ENCODE measurements at regions not wholly inside any gene's neighbourhood (a gene's known extent, or its start where the extent isn't known, plus 50 kb on each side); places are given as distances from the start of the nearest gene placed in this dataset.

DNA sequence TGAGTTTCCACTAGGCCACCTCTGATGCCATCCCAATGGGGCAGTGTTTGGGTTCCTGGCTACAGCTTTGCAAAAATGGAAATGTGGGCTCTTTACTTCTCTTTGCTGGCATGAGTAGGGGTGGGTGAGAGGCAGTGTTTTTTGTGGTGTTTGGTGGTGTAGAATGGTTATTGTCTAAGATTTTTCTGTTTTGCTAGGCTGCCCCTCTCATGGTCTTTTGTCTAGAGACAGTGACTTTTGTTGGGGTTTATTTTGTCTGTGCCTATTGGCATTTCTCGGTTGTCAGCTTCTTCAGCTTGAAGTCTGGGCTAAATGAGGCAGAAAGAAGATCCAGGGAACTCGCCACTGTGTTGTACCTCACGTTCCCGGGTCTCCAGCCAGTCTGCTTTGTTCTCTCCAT, 112.1 kb downstream of the CENPF start:
- Histone ChIP-seq H3K9ac (ENCODE audit: low read depth, low read length, poor library complexity, severe bottlenecking) (no peak overlapping the region), H3F3A (ENCODE audit: low read depth) (no peaks in the 10 kb centered on the region), H3K4me1 (ENCODE audit: insufficient read depth, low read length, poor library complexity, severe bottlenecking) (no peaks in the 10 kb centered on the region), H4K20me1 (ENCODE audit: insufficient read depth, low read length, poor library complexity, severe bottlenecking) (no peaks in the 10 kb centered on the region), H3K4me2 (ENCODE audit: low read depth, low read length, poor library complexity, severe bottlenecking) (no peak overlapping the region), H3K27me3 (ENCODE audit: insufficient read depth, low read length, poor library complexity, severe bottlenecking) (no peaks in the 10 kb centered on the region), H3K9me3 (ENCODE audit: insufficient read depth, low read depth, low read length) (no peaks in the 10 kb centered on the region), H3K79me2 (ENCODE audit: insufficient read depth, low read length) (no peaks in the 10 kb centered on the region), H3K4me3 (ENCODE audit: low read length, poor library complexity, severe bottlenecking) (no peak overlapping the region), H3K36me3 (ENCODE audit: insufficient read depth, low read length) (no peaks in the 10 kb centered on the region), H2AFZ (ENCODE audit: low read length) (no peak overlapping the region), H3K9me2 (replicated peaks; ENCODE audit: low read depth, low read length) (no peaks in the 10 kb centered on the region)
- TF ChIP-seq, protein P1, sequence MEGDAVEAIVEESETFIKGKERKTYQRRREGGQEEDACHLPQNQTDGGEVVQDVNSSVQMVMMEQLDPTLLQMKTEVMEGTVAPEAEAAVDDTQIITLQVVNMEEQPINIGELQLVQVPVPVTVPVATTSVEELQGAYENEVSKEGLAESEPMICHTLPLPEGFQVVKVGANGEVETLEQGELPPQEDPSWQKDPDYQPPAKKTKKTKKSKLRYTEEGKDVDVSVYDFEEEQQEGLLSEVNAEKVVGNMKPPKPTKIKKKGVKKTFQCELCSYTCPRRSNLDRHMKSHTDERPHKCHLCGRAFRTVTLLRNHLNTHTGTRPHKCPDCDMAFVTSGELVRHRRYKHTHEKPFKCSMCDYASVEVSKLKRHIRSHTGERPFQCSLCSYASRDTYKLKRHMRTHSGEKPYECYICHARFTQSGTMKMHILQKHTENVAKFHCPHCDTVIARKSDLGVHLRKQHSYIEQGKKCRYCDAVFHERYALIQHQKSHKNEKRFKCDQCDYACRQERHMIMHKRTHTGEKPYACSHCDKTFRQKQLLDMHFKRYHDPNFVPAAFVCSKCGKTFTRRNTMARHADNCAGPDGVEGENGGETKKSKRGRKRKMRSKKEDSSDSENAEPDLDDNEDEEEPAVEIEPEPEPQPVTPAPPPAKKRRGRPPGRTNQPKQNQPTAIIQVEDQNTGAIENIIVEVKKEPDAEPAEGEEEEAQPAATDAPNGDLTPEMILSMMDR (conservative IDR thresholded peaks at IDR 0.05; ENCODE audit: low read length), result no peak
- TF ChIP-seq EZH2phosphoT487 (IDR thresholded peaks at IDR 0.05; ENCODE audit: borderline replicate concordance), result no peak

DNA sequence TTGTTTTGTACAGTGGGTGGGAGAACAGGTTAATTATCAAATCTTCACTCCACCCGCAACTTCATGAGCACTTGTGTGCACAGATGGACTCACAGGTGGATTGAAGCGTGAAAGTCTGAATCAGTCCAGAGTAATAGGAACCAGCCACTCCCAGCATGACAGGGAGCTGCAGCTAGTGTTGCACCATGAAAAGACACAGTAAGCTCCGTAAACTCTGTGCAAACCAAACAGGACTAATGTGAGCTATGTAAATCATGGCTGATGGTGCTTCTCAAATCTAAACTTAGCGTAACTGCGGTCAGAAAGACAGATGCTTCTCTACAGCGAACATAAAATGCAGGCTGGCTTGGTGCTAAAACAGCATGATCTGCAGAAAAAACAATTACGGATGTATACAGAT, 114.4 kb downstream of the CENPF start:
- H3K4me3 ChIP-seq (ENCODE audit: low read length, poor library complexity, severe bottlenecking), result no peak overlapping the region
- no peak overlapping the region for H3K9ac ChIP-seq (ENCODE audit: low read depth, low read length, poor library complexity, severe bottlenecking)
- no peaks in the 10 kb centered on the region for H3K9me2 ChIP-seq (replicated peaks; ENCODE audit: low read depth, low read length)
- H3K4me2 ChIP-seq (ENCODE audit: low read depth, low read length, poor library complexity, severe bottlenecking), result no peak overlapping the region
- no peaks in the 10 kb centered on the region for H4K20me1 ChIP-seq (ENCODE audit: insufficient read depth, low read length, poor library complexity, severe bottlenecking)
- no peaks in the 10 kb centered on the region for H3F3A ChIP-seq (ENCODE audit: low read depth)
- no peaks in the 10 kb centered on the region for H3K79me2 ChIP-seq (ENCODE audit: insufficient read depth, low read length)
- no peaks in the 10 kb centered on the region for H3K27me3 ChIP-seq (ENCODE audit: insufficient read depth, low read length, poor library complexity, severe bottlenecking)
- no peak overlapping the region for H2AFZ ChIP-seq (ENCODE audit: low read length)
- H3K9me3 ChIP-seq (ENCODE audit: insufficient read depth, low read depth, low read length), result no peaks in the 10 kb centered on the region
- H3K36me3 ChIP-seq (ENCODE audit: insufficient read depth, low read length), result no peaks in the 10 kb centered on the region
- H3K4me1 ChIP-seq (ENCODE audit: insufficient read depth, low read length, poor library complexity, severe bottlenecking), result no peaks in the 10 kb centered on the region
- no peak for TF ChIP-seq EZH2phosphoT487 (IDR thresholded peaks at IDR 0.05; ENCODE audit: borderline replicate concordance)
- TF ChIP-seq, protein P1 (conservative IDR thresholded peaks at IDR 0.05; ENCODE audit: low read length), result no peak

DNA sequence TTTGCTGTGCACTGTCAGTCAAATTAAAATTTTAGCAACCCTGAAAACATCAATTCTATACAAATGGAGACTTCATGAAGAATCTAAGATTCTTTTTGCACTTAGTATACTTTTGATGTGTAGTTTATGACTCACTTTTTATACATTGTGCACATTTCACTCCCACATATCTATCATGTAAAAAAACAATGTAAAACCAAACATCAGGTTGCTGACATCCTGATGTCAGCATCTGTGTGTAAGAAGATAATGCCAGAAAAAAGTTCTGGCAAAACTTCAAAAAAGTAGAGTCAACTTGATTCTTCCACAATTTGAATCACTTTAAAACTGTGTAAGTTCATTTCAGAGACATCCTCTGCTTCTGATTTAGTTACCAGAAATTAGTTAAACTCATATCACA, 115.7 kb downstream of the CENPF start:
- Histone ChIP-seq H4K20me1 (ENCODE audit: insufficient read depth, low read length, poor library complexity, severe bottlenecking) (no peaks in the 10 kb centered on the region), H3F3A (ENCODE audit: low read depth) (no peaks in the 10 kb centered on the region), H3K4me2 (ENCODE audit: low read depth, low read length, poor library complexity, severe bottlenecking) (no peak overlapping the region), H3K4me1 (ENCODE audit: insufficient read depth, low read length, poor library complexity, severe bottlenecking) (no peaks in the 10 kb centered on the region), H3K27me3 (ENCODE audit: insufficient read depth, low read length, poor library complexity, severe bottlenecking) (no peaks in the 10 kb centered on the region), H3K79me2 (ENCODE audit: insufficient read depth, low read length) (no peaks in the 10 kb centered on the region), H3K36me3 (ENCODE audit: insufficient read depth, low read length) (no peaks in the 10 kb centered on the region), H3K9me2 (replicated peaks; ENCODE audit: low read depth, low read length) (no peaks in the 10 kb centered on the region), H3K4me3 (ENCODE audit: low read length, poor library complexity, severe bottlenecking) (no peak overlapping the region), H3K9me3 (ENCODE audit: insufficient read depth, low read depth, low read length) (no peaks in the 10 kb centered on the region), H2AFZ (ENCODE audit: low read length) (no peak overlapping the region), H3K9ac (ENCODE audit: low read depth, low read length, poor library complexity, severe bottlenecking) (no peak overlapping the region)
- TF ChIP-seq EZH2phosphoT487 (IDR thresholded peaks at IDR 0.05; ENCODE audit: borderline replicate concordance), result no peak
- TF ChIP-seq, protein P1 (conservative IDR thresholded peaks at IDR 0.05; ENCODE audit: low read length), result no peak
